CD4-positive, alpha-beta T cell treated with Interleukin-15 for 1 hour (primary cell): ENCODE measurements at regions not wholly inside any gene's neighbourhood (a gene's known extent, or its start where the extent isn't known, plus 50 kb on each side); places are given as distances from the start of the nearest gene placed in this dataset.

ENCODE experiments used
- DNase-seq: peaks from one replicate; pipeline ENCODE4 v3.0.0-alpha.2; 2020

GRCh38 chr22:26732284-26732683 is 74.9 kb downstream of the MIAT start:
- DNase-seq, result no peak

GRCh38 chr22:26734339-26735018 is 77.1 kb downstream of the MIAT start:
- no peak for DNase-seq

- no peak for DNase-seq
Measured at GRCh38 chr22:26735019-26735409, 77.6 kb downstream of the MIAT start.

GRCh38 chr22:26737262-26737661 is 79.9 kb downstream of the MIAT start:
- no peak for DNase-seq

GRCh38 chr22:26740253-26740652 is 82.9 kb downstream of the MIAT start:
- DNase-seq, result no peak

GRCh38 chr22:26743149-26743548 is 85.8 kb downstream of the MIAT start:
- no peak for DNase-seq

GRCh38 chr22:26744892-26745808 is 87.8 kb downstream of the MIAT start:
- DNase-seq, result no peak

- no peak for DNase-seq
Measured at GRCh38 chr22:26746311-26746710, 88.9 kb downstream of the MIAT start.

GRCh38 chr22:26748845-26749244 is 91.5 kb downstream of the MIAT start:
- DNase-seq, result no peak

GRCh38 chr22:26751217-26751616 is 93.8 kb downstream of the MIAT start:
- no peak for DNase-seq

- no peak for DNase-seq
Measured at GRCh38 chr22:26753125-26753862, 95.9 kb downstream of the MIAT start.

GRCh38 chr22:26756675-26757293 is 99.4 kb downstream of the MIAT start:
- DNase-seq, result no peak

- no peak for DNase-seq
Measured at GRCh38 chr22:26757496-26757895, 100.1 kb downstream of the MIAT start.

- DNase-seq, result no peak
Measured at GRCh38 chr22:26762503-26763472, 105.4 kb downstream of the MIAT start.

- DNase-seq, result no peak
Measured at GRCh38 chr22:26763633-26764361, 106.4 kb downstream of the MIAT start.

GRCh38 chr22:26766510-26767350 is 109.3 kb downstream of the MIAT start:
- DNase-seq, result no peak

GRCh38 chr22:26767351-26768155 is 110.2 kb downstream of the MIAT start:
- DNase-seq, result no peak

GRCh38 chr22:26768156-26768515 is 110.7 kb downstream of the MIAT start:
- no peak for DNase-seq

- no peak for DNase-seq
Measured at GRCh38 chr22:26768952-26769351, 111.6 kb downstream of the MIAT start.
